ENCODE measurements at regions not wholly inside any gene's neighbourhood (a gene's known extent, or its start where the extent isn't known, plus 50 kb on each side); places are given as distances from the start of the nearest gene placed in this dataset.

GRCh38 chr5:103648086-103648485 lies 85.5 kb upstream of the NUDT12 start:
- TF ChIP-seq EP300 (IDR thresholded peaks at IDR 0.05) (no peak), POLR2A (IDR thresholded peaks at IDR 0.05) (no peak)

Data from stomach (tissue), 4 donors.